NCI-H526 treated with DMSO at 0.1 percent for 48 hours (cell line): ENCODE measurements at regions not wholly inside any gene's neighbourhood (a gene's known extent, or its start where the extent isn't known, plus 50 kb on each side); places are given as distances from the start of the nearest gene placed in this dataset.
A peak's percentile ranks its signal among the peaks of the same experiment; 100 is the strongest.
"Not testable (repeated sequence)": the region's sequence is repeated elsewhere in the genome, so short reads cannot be mapped to it uniquely, and the experiment has no call there.

Experiments
- DNase-seq: peaks from one replicate; lab custom pipeline; 2025; lab: John Stamatoyannopoulos, UW

- DNase-seq: no peak
Measured at GRCh38 chr6:122859676-122860075, 70.6 kb downstream of the SMPDL3A start.

- no peak for DNase-seq
Measured at GRCh38 chr6:122861594-122861993, 72.5 kb downstream of the SMPDL3A start.

DNA sequence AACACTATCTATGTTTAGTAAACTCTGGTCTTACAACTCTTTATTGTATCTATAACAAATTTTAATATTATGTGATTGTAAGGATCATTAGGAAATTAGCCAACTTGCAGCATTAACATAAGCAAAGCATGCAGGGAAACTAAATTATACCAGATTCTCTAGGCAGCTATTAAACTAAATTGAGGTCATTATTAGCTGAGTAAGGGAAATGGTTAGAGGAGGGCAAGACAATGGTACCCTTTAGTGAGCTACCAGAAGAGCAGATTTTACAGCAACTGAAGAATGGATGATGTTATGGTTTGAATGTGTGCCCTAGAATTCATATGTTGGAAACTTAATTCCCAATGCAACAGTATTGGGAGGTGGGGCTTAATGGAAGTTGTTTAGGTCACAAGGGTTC is 79.1 kb downstream of the SMPDL3A start:
- DNase-seq: no peak

- DNase-seq: peak; percentile 63
Measured at GRCh38 chr6:122869437-122870024, 80.5 kb downstream of the SMPDL3A start.

DNA sequence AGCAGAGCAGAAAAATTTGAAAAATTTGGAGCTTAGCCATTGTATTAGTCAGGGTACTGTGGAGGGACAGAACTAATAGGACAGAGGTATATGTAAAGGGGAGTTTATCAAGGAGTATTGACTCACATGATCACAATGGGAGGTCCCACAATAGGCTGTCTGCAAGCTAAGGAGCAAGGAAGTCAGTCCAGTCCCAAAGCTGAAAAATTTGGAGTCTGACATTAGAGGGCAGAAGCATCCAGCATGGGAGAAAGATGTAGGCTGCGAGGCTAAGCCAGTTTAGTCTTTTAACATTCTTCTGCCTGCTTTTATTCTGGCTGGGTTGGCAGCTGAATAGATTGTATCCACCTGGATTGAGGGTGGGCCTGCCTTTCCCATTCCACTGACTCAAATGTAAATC is 82.0 kb downstream of the SMPDL3A start:
- no peak for DNase-seq

DNA sequence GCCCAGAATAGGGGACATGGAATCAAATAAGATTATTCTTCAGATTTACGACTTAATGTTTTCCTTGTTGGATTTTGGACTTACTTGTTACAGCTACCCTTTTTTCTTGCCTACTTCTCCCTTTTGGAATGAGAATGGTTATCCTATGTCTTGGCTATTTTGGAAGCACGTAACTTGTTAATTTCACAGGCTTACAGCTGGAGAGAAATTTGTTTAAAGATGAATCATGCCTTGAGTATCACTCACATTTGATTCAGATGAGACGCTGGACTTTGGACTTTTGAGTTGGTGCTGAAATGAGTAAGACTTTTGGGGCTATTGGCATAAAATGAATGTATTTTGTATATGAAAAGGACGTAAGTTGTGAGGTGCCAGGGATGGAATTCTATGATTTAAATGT is 83.3 kb downstream of the SMPDL3A start:
- no peak for DNase-seq

DNA sequence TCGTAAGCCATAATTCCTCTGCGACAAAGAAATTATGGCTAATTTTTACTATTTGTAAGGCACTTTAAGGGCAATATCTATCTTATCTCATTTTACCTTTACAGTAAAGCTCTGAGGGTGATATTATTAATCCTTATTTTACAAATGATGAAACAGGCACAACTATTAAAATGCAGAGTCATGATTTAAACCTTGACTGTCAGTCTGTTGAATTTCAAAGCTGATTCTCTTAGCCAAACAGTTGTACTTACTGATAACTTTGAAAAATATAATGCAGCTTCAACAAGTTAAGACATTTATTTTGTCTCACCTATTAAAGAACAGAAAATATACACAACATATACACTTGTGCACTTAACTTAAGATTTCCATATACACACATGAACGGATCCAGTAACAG is 88.2 kb downstream of the SMPDL3A start:
- no peak for DNase-seq

GRCh38 chr6:122878796-122879195 is 89.7 kb downstream of the SMPDL3A start:
- no peak for DNase-seq

GRCh38 chr6:122886481-122886880 is 97.4 kb downstream of the SMPDL3A start:
- DNase-seq: no peak

DNA sequence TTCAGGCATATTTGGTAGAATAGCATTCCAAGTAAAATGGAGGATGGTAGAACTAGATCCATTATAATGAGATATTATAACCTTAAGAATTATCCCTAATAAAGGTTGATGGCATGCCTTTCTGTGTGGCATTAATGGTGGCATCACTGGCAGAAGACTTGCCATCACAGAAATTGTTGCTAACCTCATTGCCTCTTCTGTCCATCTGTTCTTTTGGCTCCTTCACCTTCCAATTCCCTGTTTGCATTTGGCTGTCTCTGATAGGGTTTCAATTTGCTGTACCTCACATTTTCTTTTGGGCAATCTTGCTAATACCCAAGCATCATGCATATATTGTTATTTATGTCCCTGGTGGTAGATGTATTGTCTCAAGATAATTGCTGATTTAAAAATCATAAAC is 98.9 kb downstream of the SMPDL3A start:
- DNase-seq: no peak

DNA sequence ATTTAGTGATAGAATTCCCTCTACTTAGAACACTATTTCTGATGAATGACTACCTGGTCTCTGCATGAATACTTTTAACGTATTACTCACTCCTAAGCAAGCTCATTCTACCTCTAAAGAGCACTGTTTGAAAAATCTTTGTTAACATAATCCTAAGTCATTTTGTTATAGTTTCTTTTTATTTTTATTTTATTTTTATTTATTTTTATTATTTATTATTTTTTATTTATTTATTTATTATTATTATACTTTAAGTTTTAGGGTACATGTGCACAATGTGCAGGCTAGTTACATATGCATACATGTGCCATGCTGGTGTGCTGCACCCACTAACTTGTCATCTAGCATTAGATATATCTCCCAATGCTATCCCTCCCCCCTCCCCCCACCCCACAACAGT is 99.6 kb downstream of the SMPDL3A start:
- not testable (repeated sequence) for DNase-seq

DNA sequence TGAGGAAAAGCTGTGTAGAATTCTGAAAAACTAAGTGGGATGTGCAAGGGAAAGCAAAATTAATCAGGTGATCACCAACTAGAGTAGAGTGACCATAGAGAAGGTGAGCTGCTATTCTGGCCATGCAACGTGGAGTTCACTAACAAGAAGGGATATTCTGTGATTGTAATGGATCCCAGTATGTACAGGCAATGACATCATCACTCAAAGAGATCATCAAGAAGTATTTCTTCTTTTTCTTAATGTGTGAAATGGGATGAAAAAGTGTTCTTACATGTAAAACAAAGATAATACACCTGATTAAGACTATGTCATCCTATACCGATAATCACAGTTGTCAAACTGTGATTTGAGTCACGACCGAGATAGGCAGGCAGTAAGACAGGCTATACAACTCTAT is 101.2 kb downstream of the SMPDL3A start:
- DNase-seq: no peak

DNA sequence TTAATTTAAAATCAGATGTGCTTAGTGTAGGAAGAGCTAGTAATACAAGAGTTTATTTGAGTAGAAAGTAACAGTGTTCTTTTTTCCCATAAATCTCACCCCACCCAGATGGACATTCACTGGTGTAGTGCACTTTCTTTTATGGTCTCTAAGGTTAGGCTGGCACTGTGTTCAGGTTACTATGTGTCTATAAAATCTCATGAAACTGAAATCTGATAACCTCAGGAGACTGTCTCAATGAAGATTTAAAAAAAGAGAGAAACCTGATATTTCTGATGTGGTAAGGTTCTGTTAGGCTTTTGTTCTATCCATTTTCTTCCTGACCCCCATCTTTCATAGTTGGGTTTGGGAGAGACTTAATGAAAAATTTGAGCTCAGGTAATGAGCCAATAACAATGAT is 101.2 kb upstream of the CLVS2 start:
- no peak for DNase-seq

DNA sequence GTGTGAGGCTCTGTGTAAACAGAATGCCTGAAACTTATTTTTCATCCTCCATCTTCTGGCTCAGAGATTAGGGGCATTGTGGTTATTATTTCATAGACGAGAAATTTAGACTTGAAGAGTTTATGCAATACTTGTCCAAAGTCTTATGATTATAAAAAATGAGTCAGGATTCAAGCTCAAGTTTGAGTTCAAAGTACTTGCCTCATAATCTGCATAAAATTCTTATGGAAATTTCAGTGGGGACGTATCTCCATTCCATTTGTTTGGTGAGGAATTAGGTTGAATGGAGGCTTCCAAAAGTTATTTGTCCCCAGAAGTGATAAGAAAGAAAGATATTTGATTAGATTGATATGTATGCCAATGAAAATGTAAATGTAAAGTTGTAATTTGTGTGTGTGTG is 93.7 kb upstream of the CLVS2 start:
- no peak for DNase-seq

- no peak for DNase-seq
Measured at GRCh38 chr6:122903266-122903915, 92.6 kb upstream of the CLVS2 start.

DNA sequence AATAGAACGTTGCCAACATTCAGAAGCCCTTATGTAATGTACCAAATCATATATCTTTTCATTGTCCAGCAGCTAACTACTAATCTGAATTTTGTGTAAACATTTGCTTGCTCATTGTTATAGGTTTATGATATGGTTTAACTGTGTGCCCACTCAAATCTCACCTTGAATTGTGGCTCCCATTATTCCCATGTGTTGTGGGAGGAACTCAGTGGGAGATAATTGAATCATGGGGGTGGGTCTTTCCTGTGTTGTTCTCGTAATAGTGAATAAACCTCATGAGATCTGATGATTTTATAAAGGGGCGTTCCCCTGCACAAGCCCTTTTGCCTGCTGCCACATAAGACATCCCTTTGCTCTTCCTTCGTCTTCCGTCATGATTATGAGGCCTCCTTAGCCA is 91.9 kb upstream of the CLVS2 start:
- DNase-seq: no peak

DNA sequence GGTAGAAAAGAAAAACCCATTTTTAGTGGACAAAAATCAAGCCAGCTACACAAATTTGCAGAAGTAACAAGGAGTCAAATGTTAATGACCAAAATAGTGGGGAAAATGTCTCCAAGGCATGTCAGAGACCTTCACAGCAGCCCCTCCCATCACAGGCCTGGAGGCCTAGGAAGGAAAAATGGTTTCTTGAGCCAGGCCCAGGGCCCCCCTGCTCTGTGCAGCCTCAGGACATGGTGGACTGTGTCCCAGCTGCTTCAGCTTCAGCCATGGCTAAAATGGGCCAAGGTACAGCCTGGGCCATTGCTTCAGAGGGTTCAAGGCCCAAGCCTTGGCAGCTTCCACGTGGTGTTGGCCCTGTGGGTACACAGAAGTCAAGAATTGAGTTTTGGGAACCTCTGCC is 82.5 kb upstream of the CLVS2 start:
- no peak for DNase-seq

DNA sequence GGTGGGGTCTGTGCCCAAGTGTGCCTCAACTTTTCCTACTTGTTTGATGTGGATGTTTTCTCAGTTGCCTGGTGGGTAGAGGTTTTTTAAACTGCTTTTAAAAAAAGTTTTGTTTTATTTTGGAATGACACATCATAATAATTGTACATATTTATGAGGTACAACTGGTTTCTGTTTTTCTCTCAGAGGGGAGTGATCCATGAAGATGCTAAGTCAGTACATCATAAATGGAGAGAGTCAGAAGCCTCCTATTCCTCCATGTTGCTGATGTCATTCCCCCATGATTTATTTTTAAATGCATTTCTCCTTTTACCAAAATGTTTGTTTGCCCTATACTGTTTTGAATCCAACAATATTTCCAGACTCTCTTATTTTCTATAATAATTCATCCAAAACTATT is 77.3 kb upstream of the CLVS2 start:
- no peak for DNase-seq

- no peak for DNase-seq
Measured at GRCh38 chr6:122930252-122931180, 65.5 kb upstream of the CLVS2 start.

- no peak for DNase-seq
Measured at GRCh38 chr6:122931916-122932315, 64.1 kb upstream of the CLVS2 start.

GRCh38 chr6:122944936-122945335 is 51.1 kb upstream of the CLVS2 start:
- not testable (repeated sequence) for DNase-seq
